ENCODE measurements at regions not wholly inside any gene's neighbourhood (a gene's known extent, or its start where the extent isn't known, plus 50 kb on each side); places are given as distances from the start of the nearest gene placed in this dataset.

DNA sequence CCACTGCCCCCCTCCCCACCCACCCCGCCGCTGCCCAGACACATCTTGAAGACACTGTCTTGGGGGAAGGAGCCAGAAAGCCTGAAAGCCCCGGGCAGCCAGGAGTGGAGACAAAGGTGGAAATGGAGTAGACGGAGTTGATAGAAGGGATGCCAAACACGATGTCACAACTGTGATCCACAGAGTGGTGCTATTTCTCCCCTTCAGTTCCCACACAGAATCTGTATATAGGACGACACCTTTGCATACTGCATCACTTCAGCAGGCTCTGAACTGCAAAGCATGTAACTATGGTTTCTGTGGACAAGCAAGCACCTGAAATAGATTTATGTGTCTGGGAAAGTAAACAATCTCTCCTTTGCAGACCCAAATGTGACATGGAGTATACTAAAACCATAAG, 56.4 kb upstream of the F13A1 start:
- no peak for DNase-seq (ENCODE audit: low read depth)

DNA sequence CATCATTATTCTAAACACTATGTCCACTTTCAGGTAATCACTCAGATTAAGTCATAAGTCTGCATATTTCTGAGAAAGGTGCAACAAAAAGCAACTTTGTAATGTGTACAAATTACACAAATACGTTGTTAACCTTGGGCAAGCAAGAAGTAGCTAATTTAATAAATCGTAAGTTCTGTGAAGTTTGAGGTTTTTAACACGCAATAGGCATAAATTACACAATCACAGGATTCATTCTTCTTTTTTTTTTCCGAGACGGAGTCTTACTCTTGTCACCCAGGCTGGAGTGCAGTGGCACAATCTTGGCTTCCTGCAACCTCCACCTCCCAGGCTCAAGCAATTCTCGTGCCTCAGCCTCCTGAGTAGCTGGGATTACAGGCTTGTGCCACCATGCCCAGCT, 57.2 kb upstream of the F13A1 start:
- DNase-seq (ENCODE audit: low read depth), result no peak

DNA sequence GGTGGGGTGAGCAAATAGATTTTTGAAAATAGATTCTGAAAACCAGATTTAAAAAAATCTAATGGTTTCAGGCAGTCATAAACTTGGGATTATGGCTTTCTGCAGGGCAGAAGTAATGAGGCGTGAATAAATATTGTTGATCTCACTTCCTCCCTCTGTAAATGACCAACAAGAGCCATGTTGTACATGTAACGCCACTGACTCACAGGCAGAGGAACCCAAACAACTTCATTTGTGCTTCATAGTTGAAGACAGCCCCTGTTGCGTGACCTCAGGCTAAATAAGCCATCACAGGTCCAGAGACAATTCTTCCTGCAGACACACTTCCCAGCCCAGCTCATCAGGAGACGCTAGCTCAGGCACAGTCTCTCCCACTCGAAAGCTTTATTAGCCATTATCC, 59.1 kb upstream of the F13A1 start:
- no peak for DNase-seq (ENCODE audit: low read depth)

DNA sequence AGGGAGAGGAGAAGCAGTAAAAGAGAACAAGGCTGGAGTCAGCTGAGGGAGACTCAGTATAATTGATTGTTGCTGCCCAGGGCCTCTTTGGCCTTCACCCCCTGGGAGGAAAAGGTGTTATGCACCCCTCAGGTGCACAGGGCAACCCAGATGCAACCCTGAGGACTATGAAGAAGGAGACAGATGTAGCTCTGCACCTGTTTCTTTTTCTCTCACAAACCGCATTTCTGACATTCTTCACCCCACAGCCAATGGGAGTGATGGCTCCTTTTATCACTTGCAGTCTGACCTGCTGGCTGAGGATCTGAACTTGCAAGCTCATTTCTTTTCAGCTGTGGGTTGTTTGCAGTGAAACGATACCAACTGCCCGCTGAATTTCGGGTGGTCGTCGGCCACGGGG, 64.1 kb upstream of the F13A1 start:
- no peak for DNase-seq (ENCODE audit: low read depth)

DNA sequence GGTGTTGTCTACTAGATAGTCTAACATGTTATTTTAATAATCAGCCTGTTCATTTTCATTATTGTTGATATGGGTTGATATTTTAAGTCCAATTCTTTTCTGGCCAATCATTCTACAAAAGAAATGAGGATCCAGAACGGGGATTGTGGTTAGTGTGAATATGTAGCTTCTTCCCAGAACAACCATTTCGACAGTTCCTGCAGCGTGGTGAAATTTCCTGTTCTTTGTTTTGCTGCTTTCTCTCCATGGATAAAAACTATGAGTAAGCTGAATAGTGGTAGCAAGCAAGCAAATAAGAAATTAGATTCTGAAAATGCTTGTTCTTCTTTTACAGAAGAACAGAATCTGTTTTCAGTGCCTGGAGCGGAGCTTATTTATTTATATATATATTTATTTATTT, 65.5 kb upstream of the F13A1 start:
- no peak for DNase-seq (ENCODE audit: low read depth)

DNA sequence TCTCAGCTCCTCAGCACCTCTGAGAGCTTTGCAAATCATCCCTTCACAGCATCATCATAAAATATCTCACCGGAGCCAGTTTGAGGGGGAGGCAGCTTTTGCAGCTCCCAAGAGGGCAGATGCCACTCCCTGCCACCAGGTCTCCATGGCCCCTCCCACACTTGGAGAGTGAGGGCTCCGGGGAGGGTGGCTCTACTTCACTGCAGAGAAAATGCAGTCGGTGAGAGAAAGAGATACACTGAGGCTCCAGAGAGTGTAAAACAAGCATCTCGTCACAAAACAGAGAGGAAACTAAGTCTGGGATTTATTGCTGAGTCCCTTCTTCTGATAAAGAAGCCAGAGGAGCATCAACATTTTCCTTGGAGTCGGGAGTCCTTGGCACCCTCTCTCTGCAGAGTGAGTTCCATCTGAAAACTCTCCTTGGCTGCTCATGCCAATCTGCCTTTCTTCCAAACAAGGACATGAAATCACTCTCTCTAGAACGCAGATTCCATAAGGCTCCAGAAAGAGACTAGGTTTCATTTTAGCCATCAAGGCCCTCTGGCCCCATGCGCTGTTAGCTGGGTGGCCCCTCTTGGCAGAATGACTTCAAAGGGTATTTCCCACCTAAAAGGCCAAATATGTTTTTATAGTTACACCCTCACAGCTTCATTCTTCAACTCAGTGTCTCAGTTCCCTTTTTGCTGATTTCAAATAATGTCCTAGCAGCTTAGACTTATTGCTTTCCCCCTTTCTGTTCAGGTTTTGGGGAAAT, 70.6 kb upstream of the F13A1 start:
- no peak for DNase-seq (ENCODE audit: low read depth)

DNA sequence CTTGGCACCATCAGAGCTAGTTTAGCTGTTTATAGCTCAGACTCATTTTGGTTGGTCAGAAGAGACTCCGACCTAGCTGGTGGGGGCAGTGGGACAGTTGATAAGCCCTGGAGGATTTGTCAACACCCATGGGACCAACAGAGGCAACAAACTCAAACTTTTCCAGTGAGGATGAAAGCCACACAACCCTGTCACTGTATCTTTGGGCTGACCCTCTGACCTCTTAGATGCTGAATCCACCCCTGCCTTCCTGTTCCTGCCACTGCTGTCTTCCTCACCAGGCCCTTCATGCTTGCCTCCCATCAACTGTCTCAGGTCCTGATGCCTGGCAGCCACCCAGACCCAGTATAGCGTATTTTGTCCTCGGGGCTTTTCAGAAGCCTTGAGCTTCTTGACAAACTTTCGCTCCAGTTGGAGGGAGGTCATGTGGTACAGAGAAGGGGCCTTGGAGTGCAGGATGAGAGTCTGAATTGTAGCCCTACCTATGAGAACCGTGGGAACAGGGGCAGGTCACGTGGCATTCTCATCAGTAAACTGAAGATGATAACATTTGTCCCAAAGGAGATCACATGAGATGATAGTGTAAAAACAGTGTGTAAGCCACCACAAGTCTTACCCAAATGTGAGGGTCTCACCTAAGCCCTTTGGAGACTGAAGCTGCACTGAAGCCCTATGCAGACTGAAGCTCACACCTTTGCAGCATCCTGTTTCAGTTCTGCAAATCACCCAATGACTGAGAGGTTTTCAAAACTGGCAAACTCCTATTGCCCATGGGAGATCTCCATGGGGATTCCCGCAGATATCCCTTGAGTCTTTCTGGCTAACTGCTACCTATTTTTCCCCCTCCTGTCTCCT, 72.0 kb upstream of the F13A1 start:
- no peak for DNase-seq (ENCODE audit: low read depth)

DNA sequence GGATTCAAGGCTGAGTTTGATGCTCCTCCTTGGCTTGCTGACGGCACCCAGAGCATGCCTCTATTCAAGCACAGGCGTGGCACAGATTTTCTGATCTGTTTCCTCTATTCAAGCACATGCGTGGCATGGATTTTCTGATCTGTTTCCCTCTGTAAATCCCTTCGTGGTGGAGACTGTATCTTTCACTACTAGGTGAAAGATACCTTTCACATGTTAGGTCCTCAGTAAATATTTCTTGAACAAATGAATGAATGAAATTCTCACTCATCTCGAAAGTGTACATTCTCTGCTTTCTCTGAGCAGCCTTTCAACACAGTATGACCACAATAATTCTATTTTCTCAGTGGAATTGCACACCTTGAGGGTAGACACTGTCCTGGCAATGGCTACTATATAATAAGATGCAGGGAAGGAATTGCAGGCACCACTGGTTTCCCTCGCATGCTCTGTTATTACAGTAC, 72.6 kb upstream of the F13A1 start:
- DNase-seq (ENCODE audit: low read depth), result no peak

DNA sequence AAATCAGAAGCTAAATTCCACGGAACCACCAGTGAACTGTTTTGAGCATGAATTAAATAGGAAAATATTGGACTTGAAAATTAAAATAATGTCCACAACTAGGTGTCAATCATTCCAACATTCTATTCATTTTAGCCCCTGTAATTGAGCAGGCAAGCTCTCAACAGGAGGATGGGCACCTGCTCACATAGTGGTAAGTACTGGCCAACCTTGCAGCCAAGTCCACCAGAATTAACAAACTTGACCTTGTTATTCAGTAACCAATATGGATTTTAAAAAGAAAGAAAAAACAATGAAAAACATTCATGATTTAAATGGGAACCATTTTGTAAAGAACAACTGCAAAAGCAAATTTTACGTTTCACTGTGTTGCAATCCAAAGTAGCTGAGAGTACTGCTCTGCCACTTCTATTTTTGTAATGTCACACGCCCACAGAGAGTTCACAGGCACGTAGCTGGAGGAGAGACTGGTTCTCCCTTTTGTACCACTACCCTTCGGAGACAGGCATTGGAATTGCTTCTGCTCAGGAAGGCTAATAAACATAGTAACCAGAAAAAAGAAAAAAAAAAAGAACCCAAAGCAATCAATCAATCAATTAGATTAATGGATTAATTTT, 75.2 kb upstream of the F13A1 start:
- no peak for DNase-seq (ENCODE audit: low read depth)

DNA sequence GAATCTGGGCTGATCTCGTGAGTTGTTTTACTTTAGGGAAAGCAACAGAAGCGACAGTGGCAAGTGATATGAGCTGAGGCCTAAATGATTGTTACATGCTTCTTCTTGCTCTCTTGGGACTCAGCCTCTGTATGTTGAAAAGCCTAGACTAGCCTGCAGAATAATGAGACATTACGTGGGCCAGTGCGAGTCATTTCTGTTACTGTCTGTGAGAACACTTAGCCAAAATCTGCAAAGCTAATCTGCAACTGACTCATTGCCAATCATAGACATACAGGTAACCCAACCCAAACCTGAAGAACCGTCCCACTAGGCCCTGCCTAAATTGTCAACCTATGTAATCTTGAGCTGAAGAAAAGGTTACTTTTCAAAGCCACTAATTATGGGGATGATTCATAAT, 77.4 kb upstream of the F13A1 start:
- DNase-seq (ENCODE audit: low read depth), result no peak

DNA sequence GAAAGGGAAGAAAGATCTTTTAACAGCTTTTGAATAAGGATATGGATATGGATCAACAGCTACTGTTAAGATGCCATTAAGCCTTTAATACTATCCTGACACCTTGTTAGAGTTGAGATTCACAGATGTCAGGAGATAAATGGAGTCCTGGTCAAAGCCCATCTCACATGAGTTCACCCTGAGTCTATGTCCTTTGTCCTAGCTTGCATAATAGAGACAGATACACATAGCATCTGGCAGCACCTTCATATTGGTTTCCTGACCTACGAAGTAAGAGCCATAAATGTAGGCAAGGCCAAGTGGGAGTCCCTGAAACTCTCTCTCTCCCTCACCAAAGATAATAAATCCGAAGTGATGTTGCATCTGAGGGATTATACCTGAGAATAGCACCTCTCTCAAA, 79.1 kb upstream of the F13A1 start:
- DNase-seq (ENCODE audit: low read depth), result no peak

DNA sequence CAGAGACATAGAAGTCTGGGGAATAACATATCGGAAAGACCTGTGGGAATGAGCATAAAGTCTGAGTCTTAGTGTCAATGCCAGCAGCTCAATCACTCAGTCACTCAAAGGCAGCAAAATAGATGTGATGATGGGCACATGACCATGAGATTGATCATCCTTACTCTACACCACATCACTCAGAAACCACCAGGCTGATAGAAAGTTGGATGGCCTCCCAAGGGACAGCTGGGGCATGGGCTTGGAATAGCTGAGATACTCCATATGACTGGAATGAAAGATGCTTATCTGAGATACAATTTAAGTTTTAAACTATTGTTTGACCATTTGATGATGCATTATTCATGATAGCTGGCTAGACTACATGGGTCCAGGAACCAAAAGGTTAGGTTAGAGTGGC, 80.9 kb upstream of the F13A1 start:
- DNase-seq (ENCODE audit: low read depth), result no peak

DNA sequence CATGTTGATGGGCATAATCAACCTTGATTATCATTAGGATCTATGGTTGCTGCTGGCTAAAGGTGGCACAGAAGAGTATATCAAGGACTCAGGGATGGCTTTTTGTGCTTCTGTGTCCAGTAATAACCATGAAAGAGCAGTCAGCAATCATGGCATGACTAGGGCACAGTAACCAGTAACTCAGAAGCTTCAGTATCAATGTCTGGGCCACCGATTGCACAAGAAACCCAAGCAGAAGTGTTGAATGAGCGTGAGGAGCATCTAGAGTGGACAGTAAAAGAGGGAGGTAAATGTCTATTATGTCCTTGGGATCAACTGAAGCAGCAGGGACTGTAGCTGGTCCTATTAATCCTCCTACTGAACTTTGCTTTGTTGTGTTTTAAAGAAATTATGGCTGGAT, 81.5 kb upstream of the F13A1 start:
- DNase-seq (ENCODE audit: low read depth), result no peak

DNA sequence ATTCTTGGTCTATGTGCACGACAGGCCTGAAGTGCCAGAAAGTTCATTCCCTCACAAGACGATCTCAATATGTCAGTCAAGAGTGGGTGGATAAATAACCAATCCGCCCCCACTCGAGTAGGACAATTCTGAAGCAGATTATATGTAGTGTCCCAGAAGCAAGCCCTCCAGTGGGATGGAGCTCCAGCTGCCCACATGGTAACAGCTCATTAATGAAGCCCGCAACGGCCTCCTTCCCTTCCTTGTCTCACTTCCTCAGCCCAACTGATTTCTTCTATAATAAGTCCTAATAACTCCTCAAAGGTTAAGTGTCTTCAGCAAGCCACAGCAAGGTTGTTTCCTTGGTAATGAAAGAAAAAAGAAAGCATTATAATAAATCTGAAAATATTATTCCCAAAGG, 82.1 kb upstream of the F13A1 start:
- DNase-seq (ENCODE audit: low read depth), result no peak

DNA sequence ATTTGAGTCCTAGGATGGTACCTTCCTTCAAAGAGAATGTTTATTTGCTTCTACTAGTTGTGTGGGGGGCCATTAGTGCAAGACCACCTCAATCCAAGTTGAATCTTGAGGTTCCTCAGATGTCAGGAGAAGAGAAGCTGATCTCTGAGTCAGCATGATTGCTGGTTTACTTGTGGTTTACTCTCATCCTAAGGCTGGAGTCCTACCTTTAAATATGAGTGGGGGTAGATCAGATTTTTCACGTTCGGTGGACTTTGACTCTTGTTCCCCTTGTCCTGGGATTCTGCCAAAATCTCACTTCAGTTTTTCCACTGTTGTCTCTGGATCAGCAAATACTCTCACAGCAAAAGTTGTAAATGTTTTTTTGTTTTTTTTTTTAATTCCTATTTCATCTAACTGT, 84.6 kb upstream of the F13A1 start:
- DNase-seq (ENCODE audit: low read depth), result no peak

DNA sequence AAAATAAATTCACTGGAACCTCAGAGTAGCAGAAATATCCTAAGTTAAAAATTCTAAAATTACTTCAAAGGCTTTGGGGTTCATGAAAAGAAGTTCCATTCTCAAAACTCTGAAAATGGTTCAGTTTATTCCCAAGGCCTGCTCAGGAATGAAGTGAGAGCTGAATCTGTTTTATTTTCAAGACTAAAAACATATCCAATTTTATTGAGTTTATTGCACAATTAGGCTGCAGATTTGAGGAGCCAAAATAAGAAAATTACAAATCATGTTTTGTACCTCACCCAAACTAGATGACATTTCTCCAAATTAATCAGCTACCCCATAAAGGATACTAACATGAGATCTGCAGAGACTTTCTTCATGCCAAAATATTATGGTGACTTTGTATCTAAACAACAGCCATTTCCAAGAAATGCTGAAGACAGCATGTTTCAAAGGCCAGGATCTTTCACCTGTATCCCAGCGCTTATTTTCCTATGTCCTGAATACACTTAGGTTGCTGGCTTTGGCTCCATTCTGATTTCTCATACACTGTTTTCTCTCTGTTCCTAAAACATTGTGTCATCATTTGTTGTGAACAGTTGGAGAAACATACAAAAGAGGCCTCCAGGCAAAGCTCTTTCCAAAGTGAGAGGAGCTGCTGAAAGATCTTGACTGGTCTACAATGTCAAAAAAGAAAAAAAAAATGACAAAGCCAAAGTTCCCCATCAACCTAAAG, 85.7 kb upstream of the F13A1 start:
- DNase-seq (ENCODE audit: low read depth), result no peak

DNA sequence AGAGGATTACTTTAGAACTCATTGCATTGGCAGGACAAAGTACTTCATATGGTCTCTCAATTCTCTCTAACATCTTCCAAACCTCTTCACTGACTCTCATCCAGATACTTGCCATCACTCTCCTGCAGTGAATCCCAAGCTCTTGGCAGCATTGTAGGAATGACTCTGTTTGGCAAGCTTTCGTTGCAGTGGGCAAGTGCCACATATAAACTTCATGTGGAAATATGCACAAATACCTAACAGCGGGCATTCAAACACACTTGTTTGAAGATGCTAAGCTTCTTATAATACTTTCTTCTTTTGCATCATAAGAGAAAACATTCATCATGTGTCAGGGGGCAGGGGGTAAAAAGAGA, 86.2 kb upstream of the F13A1 start:
- no peak for DNase-seq (ENCODE audit: low read depth)

DNA sequence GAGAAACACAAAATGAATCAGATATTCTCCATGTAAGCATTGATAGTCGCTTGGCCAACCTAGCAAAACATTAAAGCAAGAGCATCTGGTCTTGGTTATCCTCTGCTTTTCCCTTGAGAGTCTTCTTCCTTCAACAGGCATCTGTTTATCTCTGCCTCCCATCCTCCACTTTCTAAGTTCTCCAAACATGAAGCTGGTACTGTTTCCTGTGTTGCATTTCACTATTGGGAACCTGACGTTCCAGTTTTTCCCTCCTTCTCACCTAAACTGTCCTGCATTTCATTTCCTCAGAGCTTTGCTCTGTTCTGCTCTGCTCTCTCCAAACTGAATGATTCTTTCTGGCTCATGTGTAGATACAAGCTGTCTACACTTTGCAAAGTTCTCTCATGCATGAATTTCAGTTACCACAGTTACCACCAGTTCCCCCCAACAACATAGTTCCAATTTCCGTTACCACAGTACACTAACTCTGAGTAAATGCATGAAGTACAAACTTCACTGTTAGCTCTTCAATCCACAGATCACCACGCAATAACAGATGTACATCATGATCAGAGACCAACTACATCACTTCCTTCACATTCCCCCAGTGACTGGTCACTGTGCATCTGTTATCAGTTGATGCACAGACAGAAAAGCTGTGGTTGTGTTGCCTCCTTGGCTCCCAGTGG, 86.7 kb upstream of the F13A1 start:
- no peak for DNase-seq (ENCODE audit: low read depth)

DNA sequence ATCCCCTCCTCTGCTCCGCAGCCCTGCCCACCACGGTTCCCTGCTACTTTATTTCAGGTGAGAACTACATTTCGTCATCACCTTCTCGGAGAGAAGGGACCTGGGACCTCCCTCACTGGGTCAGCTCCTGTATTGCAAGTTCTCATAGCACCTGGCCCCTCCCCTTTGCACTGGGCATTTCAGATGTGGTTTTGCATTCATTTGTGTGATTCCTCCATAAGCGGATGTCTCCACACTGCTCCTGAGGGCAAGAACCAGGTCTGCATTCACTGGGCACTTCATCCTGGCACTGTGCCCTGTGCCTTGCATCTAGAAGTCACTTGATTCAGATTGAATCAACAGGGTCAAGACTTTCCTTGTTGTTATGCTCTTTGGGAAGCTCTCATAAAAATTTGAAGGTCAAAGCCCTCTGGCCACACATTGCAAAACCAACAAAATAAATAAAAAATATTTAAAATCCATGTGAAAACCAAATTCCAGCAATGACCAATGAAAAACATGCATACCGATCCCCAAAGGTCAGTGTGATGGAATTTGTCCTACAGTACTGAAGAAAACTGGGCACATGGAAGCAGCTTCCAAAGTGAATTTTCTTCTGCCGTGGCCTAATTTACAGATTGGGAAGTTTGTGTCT, 89.1 kb upstream of the F13A1 start:
- no peak for DNase-seq (ENCODE audit: low read depth)

DNA sequence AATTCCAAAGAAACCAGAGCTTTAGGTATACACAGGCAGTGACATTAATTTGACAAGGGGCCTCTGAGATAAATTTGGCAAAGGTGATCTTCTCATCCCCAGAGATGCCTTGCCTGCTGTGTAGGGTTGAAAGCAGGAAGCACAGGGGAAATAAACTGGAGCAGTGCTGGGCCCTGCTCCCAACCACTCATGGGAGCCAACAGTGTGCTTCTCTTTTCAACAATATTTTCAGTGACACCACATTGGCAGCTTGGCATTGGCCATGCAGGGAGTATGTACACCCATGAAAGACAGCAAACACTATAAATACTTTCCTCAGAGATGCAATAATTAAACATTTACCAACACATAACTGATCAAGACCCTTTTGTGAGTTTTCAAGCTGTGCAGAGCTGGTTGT, 90.7 kb upstream of the F13A1 start:
- DNase-seq (ENCODE audit: low read depth), result no peak

DNA sequence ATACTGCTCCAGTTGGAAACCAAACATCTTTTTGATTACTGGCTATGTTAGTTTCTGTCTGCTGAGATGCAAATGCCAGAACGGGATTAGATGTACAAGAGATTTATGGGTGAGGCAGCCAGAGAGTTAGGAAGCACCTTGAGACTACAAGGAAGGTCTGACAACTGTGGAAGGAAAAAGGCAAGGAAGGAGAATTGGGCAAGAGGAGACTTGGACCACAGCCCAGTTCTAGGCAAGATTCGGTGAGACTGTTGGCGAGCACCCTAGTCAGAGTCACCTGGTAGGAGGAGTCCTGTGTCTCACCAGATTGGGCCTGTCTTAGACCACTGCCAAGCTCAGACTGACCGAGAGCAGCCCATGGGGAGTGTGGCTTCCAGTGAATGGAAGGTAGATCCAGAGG, 91.8 kb upstream of the F13A1 start:
- no peak for DNase-seq (ENCODE audit: low read depth)

DNA sequence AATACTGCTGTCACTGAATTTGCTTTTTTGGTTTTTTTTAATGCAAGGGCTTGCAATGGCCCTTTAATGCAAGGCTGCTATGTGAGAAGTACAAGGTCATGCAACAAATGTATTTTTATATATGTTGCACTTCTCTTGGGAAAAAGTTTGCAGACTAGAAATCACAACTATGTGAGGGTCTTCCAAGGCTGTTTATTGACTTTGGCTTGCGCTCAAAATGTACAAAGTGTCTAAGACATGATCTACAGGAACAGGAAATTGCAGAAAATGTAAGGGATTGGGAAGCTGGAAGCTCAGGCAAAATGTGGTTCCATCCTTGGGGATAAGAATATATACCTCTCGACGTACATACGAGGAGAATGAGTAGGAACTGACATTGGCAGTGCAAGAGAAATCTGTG, 92.2 kb upstream of the F13A1 start:
- DNase-seq (ENCODE audit: low read depth), result no peak

All from HS-5 (cell line).